ENCODE measurements at regions not wholly inside any gene's neighbourhood (a gene's known extent, or its start where the extent isn't known, plus 50 kb on each side); places are given as distances from the start of the nearest gene placed in this dataset.

- Histone ChIP-seq H3K4me1 (ENCODE audit: insufficient read depth, low read length, poor library complexity, severe bottlenecking) (no peaks in the 10 kb centered on the region), H3K27me3 (replicated peaks; ENCODE audit: insufficient read depth, low read depth, low read length, poor library complexity) (no peaks in the 10 kb centered on the region), H3K4me3 (ENCODE audit: low read depth, low read length, poor library complexity, severe bottlenecking) (no peak overlapping the region), H3K36me3 (ENCODE audit: insufficient read depth, low read length, poor library complexity, severe bottlenecking) (no peaks in the 10 kb centered on the region), H3K9me3 (ENCODE audit: low read depth, low read length, poor library complexity, severe bottlenecking) (peaks cover 16% of the 10 kb centered on the region), H3K27ac (ENCODE audit: low read depth, low read length, poor library complexity, severe bottlenecking) (no peak overlapping the region)
- DNase-seq (ENCODE audit: low spot score), result no peak
- BruUV-seq (replicated peaks), result no TSS peak
- ChIA-PET CTCF (no interaction called here), POLR2A (ENCODE audit: low non-redundant PET) (no interaction called here)
- no peak for TF ChIP-seq EZH2 (IDR thresholded peaks at IDR 0.05; ENCODE audit: borderline replicate concordance, low read depth, low read length, poor library complexity, severe bottlenecking)
- TF ChIP-seq, protein P1, sequence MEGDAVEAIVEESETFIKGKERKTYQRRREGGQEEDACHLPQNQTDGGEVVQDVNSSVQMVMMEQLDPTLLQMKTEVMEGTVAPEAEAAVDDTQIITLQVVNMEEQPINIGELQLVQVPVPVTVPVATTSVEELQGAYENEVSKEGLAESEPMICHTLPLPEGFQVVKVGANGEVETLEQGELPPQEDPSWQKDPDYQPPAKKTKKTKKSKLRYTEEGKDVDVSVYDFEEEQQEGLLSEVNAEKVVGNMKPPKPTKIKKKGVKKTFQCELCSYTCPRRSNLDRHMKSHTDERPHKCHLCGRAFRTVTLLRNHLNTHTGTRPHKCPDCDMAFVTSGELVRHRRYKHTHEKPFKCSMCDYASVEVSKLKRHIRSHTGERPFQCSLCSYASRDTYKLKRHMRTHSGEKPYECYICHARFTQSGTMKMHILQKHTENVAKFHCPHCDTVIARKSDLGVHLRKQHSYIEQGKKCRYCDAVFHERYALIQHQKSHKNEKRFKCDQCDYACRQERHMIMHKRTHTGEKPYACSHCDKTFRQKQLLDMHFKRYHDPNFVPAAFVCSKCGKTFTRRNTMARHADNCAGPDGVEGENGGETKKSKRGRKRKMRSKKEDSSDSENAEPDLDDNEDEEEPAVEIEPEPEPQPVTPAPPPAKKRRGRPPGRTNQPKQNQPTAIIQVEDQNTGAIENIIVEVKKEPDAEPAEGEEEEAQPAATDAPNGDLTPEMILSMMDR (conservative IDR thresholded peaks at IDR 0.05; ENCODE audit: low read depth, low read length), result no peak
- intact Hi-C loops (cut with micrococcal nuclease; ENCODE audit: unreplicated experiment), result no loop called here
Measured at GRCh38 chr3:95721938-95722337, 1092.5 kb upstream of the EPHA6 start.

- Histone ChIP-seq H3K27ac (ENCODE audit: low read depth, low read length, poor library complexity, severe bottlenecking) (no peak overlapping the region), H3K36me3 (ENCODE audit: insufficient read depth, low read length, poor library complexity, severe bottlenecking) (no peaks in the 10 kb centered on the region), H3K4me1 (ENCODE audit: insufficient read depth, low read length, poor library complexity, severe bottlenecking) (no peaks in the 10 kb centered on the region), H3K4me3 (ENCODE audit: low read depth, low read length, poor library complexity, severe bottlenecking) (no peak overlapping the region), H3K27me3 (replicated peaks; ENCODE audit: insufficient read depth, low read depth, low read length, poor library complexity) (no peaks in the 10 kb centered on the region), H3K9me3 (ENCODE audit: low read depth, low read length, poor library complexity, severe bottlenecking) (peaks cover 14% of the 10 kb centered on the region)
- no peak for DNase-seq (ENCODE audit: low spot score)
- ChIA-PET POLR2A (ENCODE audit: low non-redundant PET) (no interaction called here), CTCF (no interaction called here)
- BruUV-seq (replicated peaks), result no TSS peak
- intact Hi-C loops (cut with micrococcal nuclease; ENCODE audit: unreplicated experiment), result no loop called here
- TF ChIP-seq, protein P1 (conservative IDR thresholded peaks at IDR 0.05; ENCODE audit: low read depth, low read length), result no peak
- TF ChIP-seq EZH2 (IDR thresholded peaks at IDR 0.05; ENCODE audit: borderline replicate concordance, low read depth, low read length, poor library complexity, severe bottlenecking), result no peak
Measured at GRCh38 chr3:95725770-95726169, 1088.6 kb upstream of the EPHA6 start.

DNA sequence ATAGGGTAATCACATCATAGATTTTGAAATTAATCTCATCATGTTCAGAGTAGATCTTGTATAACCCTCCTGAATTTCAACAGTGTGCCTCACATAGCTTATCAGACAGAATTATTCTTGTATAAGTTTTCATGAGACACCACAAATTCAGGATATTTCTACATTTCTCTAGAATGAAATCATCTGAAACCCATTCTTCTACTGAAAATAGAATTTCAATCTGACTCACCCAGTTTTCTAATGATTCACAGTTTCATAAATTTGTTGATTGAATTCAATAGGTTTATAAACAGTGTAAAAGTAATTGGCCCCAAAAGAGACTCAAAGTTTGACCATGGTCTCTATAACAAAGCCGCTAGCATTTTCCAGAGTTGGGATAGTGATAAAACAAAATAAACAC is 1082.6 kb upstream of the EPHA6 start:
- BruUV-seq (replicated peaks), result no TSS peak
- intact Hi-C loops (cut with micrococcal nuclease; ENCODE audit: unreplicated experiment), result no loop called here
- Histone ChIP-seq H3K27me3 (replicated peaks; ENCODE audit: insufficient read depth, low read depth, low read length, poor library complexity) (no peaks in the 10 kb centered on the region), H3K4me3 (ENCODE audit: low read depth, low read length, poor library complexity, severe bottlenecking) (no peak overlapping the region), H3K9me3 (ENCODE audit: low read depth, low read length, poor library complexity, severe bottlenecking) (peaks cover 34% of the 10 kb centered on the region), H3K27ac (ENCODE audit: low read depth, low read length, poor library complexity, severe bottlenecking) (no peak overlapping the region), H3K36me3 (ENCODE audit: insufficient read depth, low read length, poor library complexity, severe bottlenecking) (no peaks in the 10 kb centered on the region), H3K4me1 (ENCODE audit: insufficient read depth, low read length, poor library complexity, severe bottlenecking) (no peaks in the 10 kb centered on the region)
- TF ChIP-seq EZH2 (IDR thresholded peaks at IDR 0.05; ENCODE audit: borderline replicate concordance, low read depth, low read length, poor library complexity, severe bottlenecking), result no peak
- TF ChIP-seq, protein P1 (conservative IDR thresholded peaks at IDR 0.05; ENCODE audit: low read depth, low read length), result no peak
- ChIA-PET POLR2A (ENCODE audit: low non-redundant PET) (no interaction called here), CTCF (no interaction called here)
- no peak for DNase-seq (ENCODE audit: low spot score)

All from A673 (cell line).